GM19025 (cell line): ENCODE measurements at regions not wholly inside any gene's neighbourhood (a gene's known extent, or its start where the extent isn't known, plus 50 kb on each side); places are given as distances from the start of the nearest gene placed in this dataset.
"Not testable (repeated sequence)": the region's sequence is repeated elsewhere in the genome, so short reads cannot be mapped to it uniquely, and the experiment has no call there.

Source experiments
- ATAC-seq: cut with Tn5 transposase; IDR thresholded peaks from one replicate; pipeline ENCODE4 v1.9.1; 2021; ENCODE audit warnings: mild to moderate bottlenecking, low read depth, moderate library complexity; ENCODE audit not compliant: unreplicated experiment

- ATAC-seq = no peak
These were observed 425.4 kb downstream of the BCOR start for GRCh38 chrX:39672405-39672804.

DNA sequence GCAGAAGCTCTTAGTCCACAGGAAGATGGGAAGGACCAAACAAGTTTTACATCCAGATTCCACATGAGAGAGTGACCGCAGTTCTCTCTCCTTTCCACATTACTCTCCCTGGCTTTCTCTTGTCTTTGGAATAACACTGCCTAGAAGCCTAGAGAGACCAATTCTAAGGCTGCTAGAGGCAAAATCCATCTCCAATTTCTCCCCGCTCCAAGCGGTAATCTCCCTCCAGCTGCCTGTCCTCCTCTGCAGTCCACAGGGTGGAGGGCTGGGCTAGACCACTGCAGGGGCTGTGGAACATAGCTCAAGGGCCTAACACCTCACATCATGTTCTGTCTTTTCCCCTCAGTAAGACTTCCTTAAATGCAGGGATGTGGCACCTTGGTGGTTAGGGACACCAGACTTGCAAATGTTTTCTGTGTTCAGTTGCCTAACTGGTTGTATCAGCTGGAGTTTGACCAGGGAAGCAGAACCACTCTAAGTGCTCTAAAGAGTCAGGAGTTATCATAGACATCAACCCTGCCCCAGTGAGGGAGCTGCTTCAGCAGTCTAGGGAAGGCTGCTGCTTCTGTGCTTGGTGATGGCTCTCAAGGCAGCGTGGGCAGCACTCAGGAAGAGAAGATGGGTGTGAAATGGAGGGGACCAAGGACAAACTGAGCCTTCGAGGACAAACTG, 423.1 kb downstream of the BCOR start:
- ATAC-seq = no peak

GRCh38 chrX:39675162-39675553, 422.6 kb downstream of the BCOR start:
- no peak for ATAC-seq

DNA sequence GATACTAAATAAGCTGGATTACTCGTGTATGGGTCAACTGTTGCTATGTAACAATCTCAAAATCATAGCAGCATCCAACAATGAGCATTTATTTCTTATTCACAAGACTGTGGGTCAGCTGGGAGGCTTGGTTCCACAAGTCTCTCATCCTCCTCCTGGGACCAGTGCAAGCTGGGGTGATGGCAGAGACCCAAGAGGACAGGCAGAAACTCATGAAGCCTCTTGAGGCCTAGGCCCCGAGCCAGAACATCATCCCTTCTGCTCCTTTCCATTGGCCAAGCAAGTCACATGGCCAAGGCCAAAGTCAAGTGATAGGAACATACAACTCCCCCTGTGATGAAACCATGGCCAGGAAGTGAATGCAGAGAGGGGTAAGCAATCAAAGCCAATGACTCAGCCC, 422.1 kb downstream of the BCOR start:
- ATAC-seq = no peak

GRCh38 chrX:39676434-39676833, 421.3 kb downstream of the BCOR start:
- no peak for ATAC-seq

DNA sequence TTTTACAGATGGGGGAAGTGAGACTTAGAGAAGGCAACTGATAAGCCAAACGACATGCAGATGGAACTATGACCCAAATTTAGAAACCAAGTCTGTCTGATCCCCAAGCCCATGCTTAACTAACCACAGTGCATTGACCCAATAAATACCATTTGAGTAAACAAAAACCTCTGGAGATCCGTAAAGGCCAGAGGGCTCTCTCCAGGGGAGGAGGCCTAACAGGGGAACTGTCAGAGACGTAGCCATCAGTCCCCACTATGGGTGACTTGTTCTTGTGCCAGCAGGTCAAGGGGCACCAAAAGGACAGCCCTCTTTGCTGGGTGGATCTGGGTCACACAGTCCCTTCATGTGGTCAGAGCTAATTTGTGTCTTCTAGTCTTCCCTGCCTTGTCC, 420.2 kb downstream of the BCOR start:
- ATAC-seq = no peak

DNA sequence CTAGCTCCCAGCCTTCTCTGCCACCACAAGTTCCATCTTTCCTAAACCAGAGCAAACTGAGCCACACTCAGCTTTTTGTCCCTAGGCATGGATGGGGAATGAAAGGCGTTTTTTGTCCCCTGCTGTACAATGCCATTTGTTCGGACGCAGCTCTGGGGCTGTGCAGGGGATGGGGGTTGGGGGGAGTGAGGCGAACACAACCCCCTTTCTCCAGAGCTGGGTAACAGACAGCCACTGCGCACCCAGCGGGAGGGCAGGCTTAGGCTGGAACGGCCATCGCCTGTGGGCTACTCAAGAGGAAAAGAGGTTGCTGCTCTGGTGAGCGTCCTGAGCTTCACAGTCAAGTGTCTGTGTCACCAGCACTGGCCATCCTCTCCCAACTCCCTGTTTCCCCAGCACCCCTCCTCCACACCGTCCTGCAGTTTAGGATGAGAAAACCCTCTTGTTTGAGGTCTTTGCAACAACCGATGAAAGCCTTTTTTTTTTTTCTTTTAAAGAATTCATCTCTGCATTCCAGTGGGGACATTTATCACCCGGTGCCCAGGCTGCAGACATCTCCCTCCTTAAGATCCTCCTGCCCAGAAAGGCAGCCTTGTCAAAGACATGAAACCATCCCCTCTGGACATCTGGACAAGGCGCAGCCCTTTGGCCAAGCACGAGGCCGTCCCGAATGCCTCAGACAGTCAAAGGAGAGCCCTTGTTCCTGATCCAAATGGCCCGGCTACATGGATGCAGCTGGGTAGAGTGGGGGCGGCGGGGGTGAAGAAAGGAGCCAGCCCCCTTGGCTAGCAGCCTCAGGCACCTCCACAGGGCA, 419.6 kb downstream of the BCOR start:
- ATAC-seq = no peak

- ATAC-seq = no peak
These were observed 418.8 kb downstream of the BCOR start for GRCh38 chrX:39678914-39679313.

DNA sequence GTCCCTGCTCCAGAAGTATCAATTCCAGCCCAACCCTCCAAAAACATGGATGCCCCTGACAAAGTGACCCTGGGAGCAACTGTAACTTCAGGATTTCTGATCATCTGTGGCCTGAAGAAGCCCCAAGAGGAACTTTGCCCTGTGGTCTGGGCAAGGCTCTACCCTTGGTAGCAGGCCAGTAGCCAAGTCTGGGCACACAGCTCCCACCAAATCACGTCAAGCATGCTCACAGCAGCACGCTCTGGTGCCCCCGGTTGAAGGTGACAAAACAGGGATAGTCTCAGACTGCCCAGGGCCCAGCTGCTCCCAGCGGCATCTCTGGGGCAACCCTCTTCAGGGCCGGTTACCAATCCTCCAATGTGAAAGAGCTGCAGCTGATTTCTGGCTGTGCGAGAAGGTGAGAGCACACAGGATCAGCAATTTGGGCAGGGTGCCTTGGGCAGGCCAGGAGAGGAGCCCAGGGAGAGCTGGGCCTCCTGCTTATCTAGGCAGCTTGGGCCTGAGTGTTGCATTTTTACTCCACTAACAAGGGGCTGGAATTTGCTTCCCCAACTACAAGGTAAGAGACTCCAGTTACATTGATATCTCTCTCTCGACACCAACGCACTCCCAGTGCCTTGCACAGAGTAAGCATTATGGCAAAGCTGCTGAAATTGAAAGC, 418.1 kb downstream of the BCOR start:
- ATAC-seq = no peak

- ATAC-seq = no peak
These were observed 415.9 kb downstream of the BCOR start for GRCh38 chrX:39681885-39682284.

DNA sequence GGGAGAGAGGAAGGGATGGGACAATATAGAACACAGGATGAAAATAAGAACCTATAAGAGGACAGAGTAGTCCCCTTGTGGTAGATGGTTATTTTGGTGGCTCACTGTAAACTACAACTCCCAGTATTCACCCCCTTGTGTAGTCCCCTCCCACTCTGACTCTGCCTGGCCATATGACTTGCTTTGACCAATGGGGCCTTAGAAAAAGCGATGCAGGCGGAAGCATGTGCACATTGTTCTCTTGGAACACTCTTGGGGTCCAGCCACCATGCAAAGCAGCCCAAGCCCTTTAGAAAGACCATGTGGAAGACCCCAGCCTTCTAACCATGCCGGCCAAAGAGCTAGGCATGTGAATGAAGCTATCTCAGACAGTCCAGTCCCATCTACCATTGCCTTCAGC, 415.0 kb downstream of the BCOR start:
- ATAC-seq = no peak

- ATAC-seq = no peak
These were observed 409.6 kb downstream of the BCOR start for GRCh38 chrX:39688219-39688575.

DNA sequence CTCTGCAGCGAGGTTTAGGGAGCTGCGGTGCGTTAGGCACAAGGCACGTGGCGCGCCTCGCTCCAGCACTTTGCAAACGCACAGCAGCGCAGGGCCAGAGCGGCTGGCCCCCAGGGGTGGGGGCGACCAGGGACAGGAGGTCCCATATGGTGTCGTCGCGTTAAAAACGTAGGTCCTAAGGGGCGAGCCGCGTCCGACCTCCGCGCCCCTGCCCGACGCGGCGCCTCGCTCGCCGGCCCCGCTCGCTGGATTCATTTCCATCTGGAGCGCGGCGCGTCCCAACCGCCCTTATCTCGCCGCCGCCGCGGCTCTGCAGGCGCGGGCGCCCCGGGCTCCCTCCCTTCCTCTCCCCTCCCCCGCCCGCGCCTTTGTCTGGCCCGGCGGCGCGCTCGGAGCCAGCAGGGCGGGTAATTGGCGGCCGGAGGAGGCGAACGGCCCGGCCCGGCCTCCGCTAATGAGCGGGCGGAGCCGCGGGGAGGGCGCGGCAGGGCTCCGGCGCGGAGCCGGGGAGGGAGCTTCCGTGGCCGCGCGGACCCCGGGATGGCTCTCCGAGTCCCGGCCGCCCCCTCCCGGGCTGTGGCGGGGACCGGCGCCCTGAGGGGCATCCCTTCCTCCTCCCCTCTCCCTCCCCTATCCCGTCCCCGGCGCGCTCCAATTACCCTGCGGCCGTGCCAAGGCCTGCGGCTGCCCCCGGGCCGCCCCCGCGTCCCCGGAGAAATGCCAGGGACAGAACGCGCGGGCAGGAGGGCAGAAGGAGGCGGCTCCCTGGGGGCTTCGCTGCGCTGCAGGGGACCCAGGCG, 409.0 kb downstream of the BCOR start:
- ATAC-seq = no peak

- ATAC-seq = no peak
These were observed 408.2 kb downstream of the BCOR start for GRCh38 chrX:39689376-39690104.

GRCh38 chrX:39690541-39691415, 407.0 kb downstream of the BCOR start:
- no peak for ATAC-seq

DNA sequence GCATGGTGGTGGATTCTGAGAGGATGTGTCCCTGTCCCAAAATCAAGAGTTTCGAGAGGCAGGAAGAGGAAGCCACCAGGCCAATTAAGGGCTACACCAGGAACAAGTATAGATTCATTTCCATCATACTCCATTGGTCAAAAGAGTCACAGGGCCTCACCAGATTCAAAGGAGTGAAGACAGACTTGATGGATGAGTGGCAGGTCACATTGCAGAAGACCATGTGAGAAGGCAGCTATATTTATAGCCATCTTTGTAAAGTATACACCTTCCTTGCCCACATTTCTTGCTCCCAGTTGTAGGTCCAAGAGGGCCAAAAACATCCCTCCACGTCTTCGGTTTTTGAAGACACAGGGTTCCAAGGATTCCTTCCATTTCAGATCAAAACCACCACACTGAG, 406.0 kb downstream of the BCOR start:
- ATAC-seq = no peak

DNA sequence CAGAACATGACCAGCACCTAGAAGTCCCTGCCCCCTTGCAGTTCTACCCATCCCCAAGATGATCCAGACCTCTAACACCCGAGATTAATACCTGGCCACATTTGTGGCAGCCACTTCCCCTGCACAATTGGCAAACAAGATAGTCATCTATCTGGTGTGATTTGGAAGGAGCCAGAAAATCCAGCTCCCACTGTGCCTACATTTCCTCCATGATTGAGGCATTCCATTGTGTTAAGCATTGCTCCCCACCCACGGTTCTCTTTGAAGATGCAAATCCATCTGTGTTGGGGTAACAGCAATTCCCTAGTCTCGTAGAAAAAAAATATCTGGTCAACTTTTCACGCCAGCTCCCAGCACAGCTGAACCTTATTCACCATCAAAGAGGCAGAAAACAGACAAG, 405.0 kb downstream of the BCOR start:
- ATAC-seq = no peak

DNA sequence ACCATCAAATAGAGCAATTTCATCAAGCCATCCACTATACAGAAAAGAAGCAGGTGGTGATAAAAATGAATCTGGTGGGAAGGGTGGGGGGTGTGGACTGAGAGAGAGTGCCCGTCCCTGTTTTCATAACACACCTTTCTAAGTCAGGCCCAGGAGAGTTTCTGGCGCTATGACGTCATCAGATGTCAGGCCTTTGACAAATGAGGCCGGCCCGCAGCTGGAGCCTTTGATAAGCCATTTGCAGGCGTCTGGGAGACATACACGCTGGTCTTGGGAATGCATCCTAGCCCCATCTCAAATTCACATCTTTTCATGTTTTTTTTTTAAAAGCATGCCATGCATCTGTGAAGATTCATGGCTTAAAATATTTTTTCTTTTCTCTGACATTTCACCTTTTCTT, 404.5 kb downstream of the BCOR start:
- ATAC-seq = no peak

GRCh38 chrX:39702636-39703035, 395.1 kb downstream of the BCOR start:
- ATAC-seq = not testable (repeated sequence)
